ENCODE measurements at regions not wholly inside any gene's neighbourhood (a gene's known extent, or its start where the extent isn't known, plus 50 kb on each side); places are given as distances from the start of the nearest gene placed in this dataset.

GRCh38 chr17:33464669-33465280 is 171.7 kb upstream of the ASIC2 start:
- TF ChIP-seq CTCF (conservative IDR thresholded peaks at IDR 0.05; ENCODE audit: low read length) (no peak), EZH2phosphoT487 (IDR thresholded peaks at IDR 0.05; ENCODE audit: borderline replicate concordance) (no peak)

All from Loucy (cell line).